Activated naive CD8-positive, alpha-beta T cell treated with anti-CD3 and anti-CD28 coated beads, Interleukin-2, amount 50 U/mL, for 24 hours (primary cell): ENCODE measurements at regions not wholly inside any gene's neighbourhood (a gene's known extent, or its start where the extent isn't known, plus 50 kb on each side); places are given as distances from the start of the nearest gene placed in this dataset.

Experiments
- ATAC-seq: fragments of 150-1000 bp; cut with Tn5 transposase; one replicate; pipeline ENCODE4 v1.10.0; 2021
- DNase-seq: peaks from one replicate; pipeline ENCODE4 v3.0.0; 2021
- H3K27ac Mint-ChIP-seq: one replicate; pipeline ENCODE4 v1.8.0; 2021; ENCODE audit warnings: mild to moderate bottlenecking, mixed read lengths
- H3K27me3 Mint-ChIP-seq: one replicate; pipeline ENCODE4 v1.8.0; 2021; ENCODE audit warnings: mixed read lengths
- H3K36me3 Mint-ChIP-seq: one replicate; pipeline ENCODE4 v1.8.0; 2021; ENCODE audit warnings: low read depth, mixed read lengths
- H3K4me1 Mint-ChIP-seq: one replicate; pipeline ENCODE4 v1.8.0; 2021; ENCODE audit warnings: mixed read lengths
- H3K4me3 Mint-ChIP-seq: one replicate; pipeline ENCODE4 v1.8.0; 2021; ENCODE audit warnings: mild to moderate bottlenecking, moderate library complexity, mixed read lengths
- H3K9me3 Mint-ChIP-seq: one replicate; pipeline ENCODE4 v1.8.0; 2021; ENCODE audit warnings: mixed read lengths

- peaks cover 13% of the 10 kb centered on the region for H3K9me3 Mint-ChIP-seq
- H3K4me3 Mint-ChIP-seq: no peak overlapping the region
- no peaks in the 10 kb centered on the region for H3K4me1 Mint-ChIP-seq
These were observed 483.4 kb downstream of the PRKD1 start for GRCh38 chr14:29444216-29444615.

GRCh38 chr14:29444805-29445204 is 482.8 kb downstream of the PRKD1 start:
- no peaks in the 10 kb centered on the region for H3K36me3 Mint-ChIP-seq
- no peak overlapping the region for H3K4me3 Mint-ChIP-seq
- peaks cover 15% of the 10 kb centered on the region for H3K9me3 Mint-ChIP-seq
- no peaks in the 10 kb centered on the region for H3K4me1 Mint-ChIP-seq
- H3K27ac Mint-ChIP-seq: no peak overlapping the region
- no peaks in the 10 kb centered on the region for H3K27me3 Mint-ChIP-seq
- DNase-seq (no peak), ATAC-seq (no peak)

More at GRCh38 chr14:29444216-29444615, 483.4 kb downstream of the PRKD1 start:
- no peaks in the 10 kb centered on the region for H3K36me3 Mint-ChIP-seq
- no peak overlapping the region for H3K27ac Mint-ChIP-seq
- ATAC-seq (no peak), DNase-seq (no peak)
- no peaks in the 10 kb centered on the region for H3K27me3 Mint-ChIP-seq

GRCh38 chr14:29446971-29447370 is 480.7 kb downstream of the PRKD1 start:
- no peak overlapping the region for H3K4me3 Mint-ChIP-seq
- ATAC-seq (no peak), DNase-seq (no peak)
- no peak overlapping the region for H3K27ac Mint-ChIP-seq
- H3K27me3 Mint-ChIP-seq: no peaks in the 10 kb centered on the region
- no peaks in the 10 kb centered on the region for H3K36me3 Mint-ChIP-seq
- H3K9me3 Mint-ChIP-seq: peaks cover 12% of the 10 kb centered on the region
- no peaks in the 10 kb centered on the region for H3K4me1 Mint-ChIP-seq

GRCh38 chr14:29451941-29452340 is 475.7 kb downstream of the PRKD1 start:
- Mint-ChIP-seq H3K9me3 (peaks cover 8% of the 10 kb centered on the region), H3K27ac (no peak overlapping the region), H3K4me1 (no peaks in the 10 kb centered on the region), H3K4me3 (no peak overlapping the region), H3K27me3 (no peaks in the 10 kb centered on the region), H3K36me3 (no peaks in the 10 kb centered on the region)
- no peak for DNase-seq
- no peak for ATAC-seq

GRCh38 chr14:29453045-29453444 is 474.6 kb downstream of the PRKD1 start:
- H3K27me3 Mint-ChIP-seq: no peaks in the 10 kb centered on the region
- H3K36me3 Mint-ChIP-seq: no peaks in the 10 kb centered on the region
- no peaks in the 10 kb centered on the region for H3K4me1 Mint-ChIP-seq
- ATAC-seq: no peak
- H3K4me3 Mint-ChIP-seq: no peak overlapping the region
- DNase-seq: no peak
- H3K9me3 Mint-ChIP-seq: peaks cover 8% of the 10 kb centered on the region
- no peak overlapping the region for H3K27ac Mint-ChIP-seq

- H3K27ac Mint-ChIP-seq: no peak overlapping the region
- no peak for DNase-seq
- H3K27me3 Mint-ChIP-seq: no peaks in the 10 kb centered on the region
- H3K4me1 Mint-ChIP-seq: no peaks in the 10 kb centered on the region
- no peak overlapping the region for H3K4me3 Mint-ChIP-seq
- no peaks in the 10 kb centered on the region for H3K36me3 Mint-ChIP-seq
- no peak for ATAC-seq
- H3K9me3 Mint-ChIP-seq: peaks cover 6% of the 10 kb centered on the region
These were observed 473.5 kb downstream of the PRKD1 start for GRCh38 chr14:29454026-29454693.

GRCh38 chr14:29458547-29458946 is 469.1 kb downstream of the PRKD1 start:
- ATAC-seq: no peak
- no peak for DNase-seq
- H3K9me3 Mint-ChIP-seq: no peaks in the 10 kb centered on the region

GRCh38 chr14:29459531-29459930 is 468.1 kb downstream of the PRKD1 start:
- Mint-ChIP-seq H3K4me3 (no peak overlapping the region), H3K27ac (no peak overlapping the region), H3K4me1 (no peaks in the 10 kb centered on the region), H3K27me3 (no peaks in the 10 kb centered on the region), H3K9me3 (peaks cover 2% of the 10 kb centered on the region), H3K36me3 (no peaks in the 10 kb centered on the region)
- DNase-seq (no peak), ATAC-seq (no peak)

More at GRCh38 chr14:29458547-29458946, 469.1 kb downstream of the PRKD1 start:
- Mint-ChIP-seq H3K27me3 (no peaks in the 10 kb centered on the region), H3K4me3 (no peak overlapping the region), H3K27ac (no peak overlapping the region), H3K36me3 (no peaks in the 10 kb centered on the region), H3K4me1 (no peaks in the 10 kb centered on the region)

- Mint-ChIP-seq H3K4me3 (no peak overlapping the region), H3K4me1 (no peaks in the 10 kb centered on the region), H3K27ac (no peak overlapping the region), H3K9me3 (peaks cover 3% of the 10 kb centered on the region), H3K27me3 (no peaks in the 10 kb centered on the region), H3K36me3 (no peaks in the 10 kb centered on the region)
- ATAC-seq: no peak
- DNase-seq: no peak
These were observed 467.6 kb downstream of the PRKD1 start for GRCh38 chr14:29459969-29460560.

- Mint-ChIP-seq H3K36me3 (no peaks in the 10 kb centered on the region), H3K4me1 (no peaks in the 10 kb centered on the region), H3K4me3 (no peak overlapping the region), H3K27me3 (no peaks in the 10 kb centered on the region), H3K27ac (no peak overlapping the region), H3K9me3 (peaks cover 3% of the 10 kb centered on the region)
- DNase-seq: no peak
- no peak for ATAC-seq
These were observed 466.5 kb downstream of the PRKD1 start for GRCh38 chr14:29461101-29461500.

GRCh38 chr14:29461506-29461905 is 466.1 kb downstream of the PRKD1 start:
- Mint-ChIP-seq H3K36me3 (no peaks in the 10 kb centered on the region), H3K27me3 (no peaks in the 10 kb centered on the region), H3K27ac (no peak overlapping the region), H3K4me3 (no peak overlapping the region), H3K4me1 (no peaks in the 10 kb centered on the region), H3K9me3 (peaks cover 3% of the 10 kb centered on the region)
- DNase-seq: no peak
- no peak for ATAC-seq

GRCh38 chr14:29462321-29462720 is 465.3 kb downstream of the PRKD1 start:
- no peak for ATAC-seq
- peaks cover 3% of the 10 kb centered on the region for H3K9me3 Mint-ChIP-seq
- H3K27me3 Mint-ChIP-seq: no peaks in the 10 kb centered on the region
- H3K36me3 Mint-ChIP-seq: no peaks in the 10 kb centered on the region
- H3K4me3 Mint-ChIP-seq: no peak overlapping the region
- no peaks in the 10 kb centered on the region for H3K4me1 Mint-ChIP-seq
- H3K27ac Mint-ChIP-seq: no peak overlapping the region
- no peak for DNase-seq

- H3K27me3 Mint-ChIP-seq: no peaks in the 10 kb centered on the region
- no peak overlapping the region for H3K27ac Mint-ChIP-seq
- H3K36me3 Mint-ChIP-seq: no peaks in the 10 kb centered on the region
- H3K4me1 Mint-ChIP-seq: no peaks in the 10 kb centered on the region
- no peak overlapping the region for H3K4me3 Mint-ChIP-seq
- H3K9me3 Mint-ChIP-seq: peaks cover 3% of the 10 kb centered on the region
- ATAC-seq (no peak), DNase-seq (no peak)
These were observed 464.9 kb downstream of the PRKD1 start for GRCh38 chr14:29462772-29463171.

GRCh38 chr14:29463727-29464395 is 463.8 kb downstream of the PRKD1 start:
- H3K4me1 Mint-ChIP-seq: no peaks in the 10 kb centered on the region
- no peaks in the 10 kb centered on the region for H3K36me3 Mint-ChIP-seq
- DNase-seq (no peak), ATAC-seq (no peak)
- no peak overlapping the region for H3K4me3 Mint-ChIP-seq
- H3K9me3 Mint-ChIP-seq: peaks cover 3% of the 10 kb centered on the region
- no peak overlapping the region for H3K27ac Mint-ChIP-seq
- H3K27me3 Mint-ChIP-seq: no peaks in the 10 kb centered on the region

- no peaks in the 10 kb centered on the region for H3K36me3 Mint-ChIP-seq
- no peaks in the 10 kb centered on the region for H3K4me1 Mint-ChIP-seq
- peaks cover 5% of the 10 kb centered on the region for H3K9me3 Mint-ChIP-seq
- no peak overlapping the region for H3K27ac Mint-ChIP-seq
- no peak overlapping the region for H3K4me3 Mint-ChIP-seq
- no peak for DNase-seq
- H3K27me3 Mint-ChIP-seq: no peaks in the 10 kb centered on the region
- no peak for ATAC-seq
These were observed 462.6 kb downstream of the PRKD1 start for GRCh38 chr14:29465095-29465494.
